OCI-LY1 (cell line): ENCODE measurements at regions not wholly inside any gene's neighbourhood (a gene's known extent, or its start where the extent isn't known, plus 50 kb on each side); places are given as distances from the start of the nearest gene placed in this dataset.

Experiments
- H2AFZ ChIP-seq: fragments of 200-600 bp; sonication (generic), shearing (Covaris generic); 2 replicates; pipeline ENCODE4 v1.6.0; 2014; ENCODE audit warnings: antibody characterized with exemption, mild to moderate bottlenecking, low read length
- H3F3A ChIP-seq: fragments of 200-600 bp; sonication (generic), shearing (Covaris generic); 2 replicates; pipeline ENCODE4 v1.6.0; 2014; ENCODE audit warnings: mild to moderate bottlenecking, antibody characterized with exemption, low read length, moderate library complexity; ENCODE audit not compliant: insufficient read depth
- H3K27ac ChIP-seq: fragments of 200-600 bp; sonication (generic); 2 replicates; pipeline ENCODE4 v1.5.1; 2014; ENCODE audit warnings: low read length, mixed run types, mild to moderate bottlenecking, low read depth; ENCODE audit not compliant: poor library complexity, severe bottlenecking
- H3K27me3 ChIP-seq: fragments of 200-600 bp; sonication (generic); 2 replicates; pipeline ENCODE4 v1.6.0; 2014; ENCODE audit warnings: antibody characterized with exemption, mild to moderate bottlenecking, low read length, moderate library complexity; ENCODE audit not compliant: insufficient read depth
- H3K36me3 ChIP-seq: fragments of 200-600 bp; sonication (generic); 2 replicates; pipeline ENCODE4 v1.6.1; 2014; ENCODE audit warnings: mild to moderate bottlenecking, antibody characterized with exemption, low read length, moderate library complexity, mixed read lengths; ENCODE audit not compliant: insufficient read depth
- H3K4me1 ChIP-seq: fragments of 200-600 bp; sonication (generic); 2 replicates; pipeline ENCODE4 v1.5.1; 2014; ENCODE audit warnings: mild to moderate bottlenecking, low read length, moderate library complexity; ENCODE audit not compliant: insufficient read depth, severe bottlenecking
- H3K4me2 ChIP-seq: fragments of 200-600 bp; sonication (generic), shearing (Covaris generic); 2 replicates; pipeline ENCODE4 v1.6.1; 2014; ENCODE audit warnings: low read length
- H3K4me3 ChIP-seq: fragments of 200-600 bp; sonication (generic); 2 replicates; pipeline ENCODE4 v1.5.1; 2014; ENCODE audit warnings: low read length, low read depth, mild to moderate bottlenecking, mixed read lengths; ENCODE audit not compliant: poor library complexity, severe bottlenecking
- H3K79me2 ChIP-seq: fragments of 200-600 bp; shearing (Covaris generic); 2 replicates; pipeline ENCODE4 v1.6.1; 2016; ENCODE audit warnings: mixed run types, low read length, mixed read lengths; ENCODE audit not compliant: insufficient read depth
- H3K9ac ChIP-seq: fragments of 200-600 bp; sonication (generic), shearing (Covaris generic); 2 replicates; pipeline ENCODE4 v1.6.1; 2014; ENCODE audit warnings: mild to moderate bottlenecking, low read length, mixed read lengths
- H3K9me2 ChIP-seq: fragments of 200-600 bp; sonication (generic), shearing (Covaris generic); 2 replicates; pipeline ENCODE4 v1.6.1; 2014; ENCODE audit warnings: low read depth, mild to moderate bottlenecking, low read length, mixed read lengths
- H3K9me3 ChIP-seq: fragments of 200-600 bp; shearing (Covaris generic); 2 replicates; pipeline ENCODE4 v1.6.1; 2014; ENCODE audit warnings: low read length, mixed read lengths
- H4K20me1 ChIP-seq: fragments of 200-600 bp; sonication (generic), shearing (Covaris generic); 2 replicates; pipeline ENCODE4 v1.6.0; 2016; ENCODE audit warnings: mild to moderate bottlenecking, low read length; ENCODE audit not compliant: insufficient read depth
- CTCF ChIP-seq: fragments of 200-600 bp; sonication (generic), shearing (Covaris generic); IDR thresholded peaks from 2 replicates; pipeline ENCODE4 v1.5.1; 2017; ENCODE audit warnings: mild to moderate bottlenecking, antibody characterized with exemption, low read length, moderate library complexity, mixed read lengths
- EZH2 ChIP-seq: fragments of 200-600 bp; sonication (generic), shearing (Covaris generic); IDR thresholded peaks from 2 replicates; pipeline ENCODE4 v1.8.0; 2017; ENCODE audit warnings: borderline replicate concordance, mixed run types, mild to moderate bottlenecking, antibody characterized with exemption, low read length, moderate library complexity, mixed read lengths

- H3K27me3 ChIP-seq: no peaks in the 10 kb centered on the region
These were observed 351.5 kb upstream of the TLE4 start for GRCh38 chr9:79220251-79220650.

GRCh38 chr9:79220666-79221065 is 351.1 kb upstream of the TLE4 start:
- no peak overlapping the region for H3K27ac ChIP-seq
- no peak for TF ChIP-seq EZH2
- no peak for TF ChIP-seq CTCF
- no peaks in the 10 kb centered on the region for H3K27me3 ChIP-seq
- no peak overlapping the region for H2AFZ ChIP-seq
- no peaks in the 10 kb centered on the region for H3F3A ChIP-seq
- H3K36me3 ChIP-seq: no peaks in the 10 kb centered on the region
- no peak overlapping the region for H3K4me3 ChIP-seq
- H3K9ac ChIP-seq: no peak overlapping the region
- no peaks in the 10 kb centered on the region for H4K20me1 ChIP-seq
- no peaks in the 10 kb centered on the region for H3K9me2 ChIP-seq
- H3K9me3 ChIP-seq: no peaks in the 10 kb centered on the region
- H3K79me2 ChIP-seq: no peaks in the 10 kb centered on the region
- H3K4me1 ChIP-seq: no peaks in the 10 kb centered on the region
- H3K4me2 ChIP-seq: no peak overlapping the region

More at GRCh38 chr9:79220251-79220650, 351.5 kb upstream of the TLE4 start:
- Histone ChIP-seq H3K9me3 (no peaks in the 10 kb centered on the region), H3K4me1 (no peaks in the 10 kb centered on the region), H3K9ac (no peak overlapping the region), H3K36me3 (no peaks in the 10 kb centered on the region), H3K79me2 (no peaks in the 10 kb centered on the region), H3F3A (no peaks in the 10 kb centered on the region), H3K27ac (no peak overlapping the region), H3K9me2 (no peaks in the 10 kb centered on the region), H3K4me2 (no peak overlapping the region), H3K4me3 (no peak overlapping the region), H2AFZ (no peak overlapping the region), H4K20me1 (no peaks in the 10 kb centered on the region)
- TF ChIP-seq EZH2 (no peak), CTCF (no peak)

- no peaks in the 10 kb centered on the region for H3K9me2 ChIP-seq
- no peaks in the 10 kb centered on the region for H3F3A ChIP-seq
- H3K27me3 ChIP-seq: no peaks in the 10 kb centered on the region
- H3K4me2 ChIP-seq: no peak overlapping the region
- H3K79me2 ChIP-seq: no peaks in the 10 kb centered on the region
- H3K9ac ChIP-seq: no peak overlapping the region
- H4K20me1 ChIP-seq: no peaks in the 10 kb centered on the region
- no peaks in the 10 kb centered on the region for H3K9me3 ChIP-seq
- H3K4me1 ChIP-seq: no peaks in the 10 kb centered on the region
- no peak overlapping the region for H3K27ac ChIP-seq
- no peak overlapping the region for H2AFZ ChIP-seq
- TF ChIP-seq CTCF (no peak), EZH2 (no peak)
- no peak overlapping the region for H3K4me3 ChIP-seq
- H3K36me3 ChIP-seq: no peaks in the 10 kb centered on the region
These were observed 350.7 kb upstream of the TLE4 start for GRCh38 chr9:79221084-79221483.
